HCT116 (cell line): ENCODE measurements at regions not wholly inside any gene's neighbourhood (a gene's known extent, or its start where the extent isn't known, plus 50 kb on each side); places are given as distances from the start of the nearest gene placed in this dataset.

Experiments used
- ATAC-seq: fragments of 200-7000 bp; cut with Tn5 transposase; 2 replicates; pipeline ENCODE4 v1.9.1; 2020; ENCODE audit warnings: mild to moderate bottlenecking, moderate library complexity
- BruUV-seq: library from RNA; stranded (reverse); fragments of 400-500 nt; replicated peaks from 2 replicates; lab custom pipeline; 2021; lab: Mats Ljungman, UMichigan
- CTCF ChIA-PET: fragments of 300-600 bp; sonication (Branson Sonifier 250); formaldehyde crosslinking; loops from one replicate; lab custom pipeline; 2021; ENCODE audit warnings: antibody characterized with exemption; lab: Charles Lee
- POLR2A ChIA-PET: fragments of 300-600, 350-600 bp; sonication (Branson Sonifier 250); formaldehyde crosslinking; loops from one replicate; lab custom pipeline; 2021; ENCODE audit warnings: antibody characterized with exemption; lab: Charles Lee
- RAD21 ChIA-PET, 2 experiments: fragments of 300-600 bp; sonication (Branson Sonifier 250); formaldehyde crosslinking; loops; one replicate each; lab custom pipeline; 2023; ENCODE audit warnings: low total read pairs in 2 of 2; ENCODE audit not compliant: uncharacterized antibody in 2 of 2, unreplicated experiment in 2 of 2, low non-redundant PET in 1 of 2; lab: Charles Lee
- DNase-seq: peaks from one replicate; pipeline ENCODE4 v3.0.0-alpha.2; 2010; ENCODE audit warnings: low read depth, low spot score
- H2AFZ ChIP-seq: fragments of 200-600 bp; shearing (Covaris generic), sonication (generic); 2 replicates; pipeline ENCODE4 v1.6.1; 2017; ENCODE audit warnings: low read depth, mixed run types, mixed read lengths, antibody characterized with exemption, low read length; ENCODE audit not compliant: poor library complexity, severe bottlenecking
- H3K27ac ChIP-seq: 2 replicates; pipeline ENCODE4 v1.5.1; 2012; ENCODE audit warnings: low read depth, low read length
- H3K27me3 ChIP-seq: fragments of 200-600 bp; sonication (generic); 2 replicates; pipeline ENCODE4 v1.6.1; 2016; ENCODE audit warnings: mixed run types, low read length, mixed read lengths; ENCODE audit not compliant: insufficient read depth
- H3K36me3 ChIP-seq, 2 experiments: fragments of 200-500 bp in 1 of 2; fragments of 200-600 bp in 1 of 2; sonication (Bioruptor generic) in 1 of 2; sonication (generic) in 1 of 2; 2 replicates each; pipeline versions ENCODE4 v1.5.1 to v1.6.1; 2014 to 2016; ENCODE audit warnings: low read length in 2 of 2, inconsistent platforms in 1 of 2, mixed read lengths in 1 of 2, mixed run types in 1 of 2; ENCODE audit not compliant: insufficient read depth in 2 of 2, control insufficient read depth in 1 of 2
- H3K4me1 ChIP-seq, 2 experiments: fragments of 200-600 bp in 1 of 2; sonication (generic) in 1 of 2; 2 replicates each; pipeline versions ENCODE4 v1.5.1 to v1.6.1; 2012 to 2017; ENCODE audit warnings: low read length in 2 of 2, inconsistent platforms in 1 of 2, mild to moderate bottlenecking in 1 of 2, mixed read lengths in 1 of 2, mixed run types in 1 of 2, moderate library complexity in 1 of 2; ENCODE audit not compliant: insufficient read depth in 2 of 2, control insufficient read depth in 1 of 2
- H3K4me2 ChIP-seq: fragments of 200-600 bp; sonication (generic); 2 replicates; pipeline ENCODE4 v1.6.1; 2017; ENCODE audit warnings: mixed run types, low read length, mixed read lengths
- H3K4me3 ChIP-seq, 2 experiments: fragments of 200-600 bp in 1 of 2; sonication (generic) in 1 of 2; replicated peaks in 1 of 2; 2 replicates each; pipeline ENCODE4 v1.5.1; 2011 to 2016; ENCODE audit warnings: low read length in 2 of 2, control low read depth in 1 of 2, low read depth in 1 of 2, mild to moderate bottlenecking in 1 of 2, mixed read lengths in 1 of 2, mixed run types in 1 of 2
- H3K79me2 ChIP-seq: fragments of 200-600 bp; sonication (generic); 2 replicates; pipeline ENCODE4 v1.6.1; 2017; ENCODE audit warnings: mild to moderate bottlenecking, mixed run types, low read length, moderate library complexity, mixed read lengths; ENCODE audit not compliant: insufficient read depth
- H3K9ac ChIP-seq: fragments of 200-600 bp; sonication (generic); 2 replicates; pipeline ENCODE4 v1.6.1; 2016; ENCODE audit warnings: low read length, mixed read lengths
- H3K9me2 ChIP-seq: fragments of 200-600 bp; sonication (generic), shearing (Covaris generic); 2 replicates; pipeline ENCODE4 v1.6.1; 2017; ENCODE audit warnings: mixed run types, mild to moderate bottlenecking, moderate library complexity; ENCODE audit not compliant: insufficient read depth
- H3K9me3 ChIP-seq, 2 experiments: fragments of 200-500 bp in 1 of 2; fragments of 200-600 bp in 1 of 2; sonication (Bioruptor generic) in 1 of 2; sonication (generic) in 1 of 2; 2 replicates each; pipeline ENCODE4 v1.6.1; 2014 to 2017; ENCODE audit warnings: low read length in 2 of 2, mixed read lengths in 2 of 2, inconsistent platforms in 1 of 2, low read depth in 1 of 2, mild to moderate bottlenecking in 1 of 2, mixed run types in 1 of 2, moderate library complexity in 1 of 2; ENCODE audit not compliant: control insufficient read depth in 1 of 2, insufficient read depth in 1 of 2
- H4K20me1 ChIP-seq: fragments of 200-600 bp; sonication (generic), shearing (Covaris generic); 2 replicates; pipeline ENCODE4 v1.6.1; 2017; ENCODE audit warnings: mixed run types, mild to moderate bottlenecking, moderate library complexity; ENCODE audit not compliant: insufficient read depth
- CBX3 ChIP-seq: IDR thresholded peaks from 2 replicates; pipeline ENCODE4 v1.6.1; 2012; ENCODE audit warnings: low read depth
- CTCF ChIP-seq, 3 experiments: fragments of 200-600 bp in 1 of 3; sonication (generic) in 1 of 3; IDR thresholded peaks in 2 of 3; conservative IDR thresholded peaks in 1 of 3; 2 replicates each; pipeline ENCODE4 v1.5.1; 2012 to 2017; ENCODE audit warnings: low read depth in 2 of 3, low read length in 2 of 3, antibody characterized with exemption in 1 of 3, borderline replicate concordance in 1 of 3, control low read depth in 1 of 3, mild to moderate bottlenecking in 1 of 3, mixed read lengths in 1 of 3, mixed run types in 1 of 3, moderate library complexity in 1 of 3; ENCODE audit not compliant: insufficient read depth in 1 of 3
- EGR1 ChIP-seq: IDR thresholded peaks from 2 replicates; pipeline ENCODE4 v1.6.1; 2012; ENCODE audit warnings: low read depth
- ELF1 ChIP-seq: IDR thresholded peaks from 2 replicates; pipeline ENCODE4 v1.6.1; 2012; ENCODE audit warnings: low read depth, borderline replicate concordance
- EZH2 ChIP-seq: fragments of 200-600 bp; sonication (generic); IDR thresholded peaks from 2 replicates; pipeline ENCODE4 v1.6.1; 2017; ENCODE audit warnings: antibody characterized with exemption, mixed run types
- EZH2phosphoT487 ChIP-seq: fragments of 200-600 bp; IDR thresholded peaks from 2 replicates; pipeline ENCODE4 v1.6.1; 2018; ENCODE audit warnings: antibody characterized with exemption, borderline replicate concordance
- FOSL1 ChIP-seq: IDR thresholded peaks from 2 replicates; pipeline ENCODE4 v1.6.1; 2012; ENCODE audit warnings: low read depth
- POLR2A ChIP-seq: IDR thresholded peaks from 2 replicates; pipeline ENCODE4 v1.7.0; 2011; ENCODE audit warnings: borderline replicate concordance; ENCODE audit not compliant: insufficient read depth, insufficient read length; ENCODE audit errors: extremely low read depth
- SRF ChIP-seq: IDR thresholded peaks from 2 replicates; pipeline ENCODE4 v1.6.1; 2012; ENCODE audit warnings: low read depth
- TCF7L2 ChIP-seq: IDR thresholded peaks from 2 replicates; pipeline ENCODE4 v1.7.0; 2011; ENCODE audit warnings: borderline replicate concordance, inconsistent platforms; ENCODE audit not compliant: insufficient read depth, insufficient read length; ENCODE audit errors: extremely low read depth
- ZNF274 ChIP-seq: fragments of 200-500 bp; sonication (Bioruptor generic); IDR thresholded peaks from 2 replicates; pipeline ENCODE4 v1.6.1; 2014; ENCODE audit warnings: mild to moderate bottlenecking, low read depth, low read length, inconsistent platforms
- intact Hi-C: fragments of 100-400 bp; cut with micrococcal nuclease; formaldehyde crosslinking; loops from 2 replicates; pipeline ENCODE4 v1.10.0; 2022
- TF ChIP-seq, protein P1 (sequence below): IDR thresholded peaks from 2 replicates; pipeline ENCODE4 v1.6.1; 2011; ENCODE audit warnings: mild to moderate bottlenecking, low read length, moderate library complexity; ENCODE audit not compliant: insufficient replicate concordance; ENCODE audit errors: extremely low read depth

GRCh38 chr21:40972151-40972550 lies 125.2 kb upstream of the DSCAM start (continued):
- TF ChIP-seq, protein P1, sequence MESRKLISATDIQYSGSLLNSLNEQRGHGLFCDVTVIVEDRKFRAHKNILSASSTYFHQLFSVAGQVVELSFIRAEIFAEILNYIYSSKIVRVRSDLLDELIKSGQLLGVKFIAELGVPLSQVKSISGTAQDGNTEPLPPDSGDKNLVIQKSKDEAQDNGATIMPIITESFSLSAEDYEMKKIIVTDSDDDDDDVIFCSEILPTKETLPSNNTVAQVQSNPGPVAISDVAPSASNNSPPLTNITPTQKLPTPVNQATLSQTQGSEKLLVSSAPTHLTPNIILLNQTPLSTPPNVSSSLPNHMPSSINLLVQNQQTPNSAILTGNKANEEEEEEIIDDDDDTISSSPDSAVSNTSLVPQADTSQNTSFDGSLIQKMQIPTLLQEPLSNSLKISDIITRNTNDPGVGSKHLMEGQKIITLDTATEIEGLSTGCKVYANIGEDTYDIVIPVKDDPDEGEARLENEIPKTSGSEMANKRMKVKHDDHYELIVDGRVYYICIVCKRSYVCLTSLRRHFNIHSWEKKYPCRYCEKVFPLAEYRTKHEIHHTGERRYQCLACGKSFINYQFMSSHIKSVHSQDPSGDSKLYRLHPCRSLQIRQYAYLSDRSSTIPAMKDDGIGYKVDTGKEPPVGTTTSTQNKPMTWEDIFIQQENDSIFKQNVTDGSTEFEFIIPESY, result no peak
- TF ChIP-seq SRF (no peak), ELF1 (no peak), FOSL1 (no peak), EGR1 (no peak), ZNF274 (no peak), EZH2 (no peak), CBX3 (no peak), TCF7L2 (no peak)

DNA sequence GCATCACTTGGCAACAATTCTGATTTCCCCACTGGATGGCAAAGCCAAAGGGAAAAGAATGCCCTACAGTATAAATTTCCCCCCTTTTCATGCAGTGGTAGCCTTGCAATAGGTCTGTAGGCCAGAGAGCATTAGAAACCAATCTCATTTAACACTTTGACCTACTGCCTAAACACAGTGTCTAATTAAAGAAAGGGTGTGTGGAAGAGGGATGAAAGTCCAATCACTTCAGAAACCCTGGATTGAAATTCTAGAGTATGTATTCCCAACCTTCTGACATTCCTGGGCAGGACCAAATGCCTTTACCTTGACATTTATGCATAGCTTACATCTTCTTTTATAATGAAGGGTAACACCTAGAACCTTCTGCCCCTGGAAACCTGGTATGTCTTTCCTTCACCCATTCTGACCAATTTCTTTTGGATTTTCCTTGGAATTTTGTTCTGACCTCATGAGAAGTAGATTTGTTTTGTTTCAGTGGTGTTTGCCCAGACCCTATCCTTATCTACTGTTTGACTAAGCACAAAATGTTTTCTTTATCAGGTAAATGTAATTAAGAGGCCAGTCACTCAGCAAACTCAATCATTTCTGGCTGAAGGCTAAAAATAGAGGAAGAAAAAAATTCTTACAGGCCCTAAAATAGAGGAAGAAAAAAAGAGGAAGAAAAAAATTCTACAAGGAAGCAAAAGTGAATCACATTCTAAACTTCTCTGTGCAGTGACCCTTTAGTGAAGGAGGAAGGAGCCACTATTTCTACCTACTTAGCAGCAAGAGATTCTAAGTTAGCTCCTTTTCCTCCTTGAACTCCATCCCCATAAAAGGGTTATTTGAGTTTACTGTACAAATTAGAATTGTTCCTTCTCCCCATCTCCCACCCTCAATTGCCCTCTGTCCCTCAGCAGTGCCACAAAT lies 129.5 kb upstream of the DSCAM start:
- H3K9ac ChIP-seq, result no peak overlapping the region
- peaks cover 3 to 33% of the 10 kb centered on the region in 2 experiments; a peak in 2 of 4 replicates for H3K9me3 ChIP-seq
- TF ChIP-seq EZH2phosphoT487 (no peak), POLR2A (no peak), CTCF (IDR thresholded peaks at IDR 0.05 in 2 of 3, conservative IDR thresholded peaks at IDR 0.05 in 1 of 3; ENCODE audit: borderline replicate concordance in 1 of 3, insufficient read depth in 1 of 3, low read depth in 2 of 3, low read length in 2 of 3) (no peak), SRF (no peak), EZH2 (no peak)
- TF ChIP-seq, protein P1, result no peak
- ChIA-PET CTCF (no interaction called here), POLR2A (no interaction called here), RAD21 (no interaction called here)
- ATAC-seq, result no peak
- no peak for DNase-seq
- H3K4me1 ChIP-seq, result no peaks in the 10 kb centered on the region
- H3K27me3 ChIP-seq, result no peaks in the 10 kb centered on the region
- H3K27ac ChIP-seq, result no peak overlapping the region
- H4K20me1 ChIP-seq, result no peaks in the 10 kb centered on the region
- BruUV-seq, result no TSS peak
- no peaks in the 10 kb centered on the region for H3K9me2 ChIP-seq
- H2AFZ ChIP-seq, result no peak overlapping the region
- H3K79me2 ChIP-seq, result no peaks in the 10 kb centered on the region
- no peak overlapping the region for H3K4me2 ChIP-seq
- intact Hi-C loops, result no loop called here
- H3K36me3 ChIP-seq, result no peaks in the 10 kb centered on the region
- no peak overlapping the region for H3K4me3 ChIP-seq
